Keratinocyte (primary cell): ENCODE measurements at regions not wholly inside any gene's neighbourhood (a gene's known extent, or its start where the extent isn't known, plus 50 kb on each side); places are given as distances from the start of the nearest gene placed in this dataset.

Experiments used
- EZH2 ChIP-seq: IDR thresholded peaks from one replicate; pipeline ENCODE4 v1.6.1; 2012; ENCODE audit warnings: inconsistent platforms, mild to moderate bottlenecking, low read length, moderate library complexity
- TF ChIP-seq, protein P1 (sequence below), 3 experiments: IDR thresholded peaks in 1 of 3; conservative IDR thresholded peaks in 1 of 3; optimal IDR thresholded peaks in 1 of 3; 2 replicates in 2 of 3; 3 replicates in 1 of 3; pipeline versions ENCODE3 to v1.5.1; 2011; ENCODE audit warnings: low read length in 3 of 3, mild to moderate bottlenecking in 3 of 3, moderate library complexity in 2 of 3, control low read depth in 1 of 3, inconsistent platforms in 1 of 3; ENCODE audit not compliant: insufficient read depth in 2 of 3; ENCODE audit errors: extremely low read depth in 1 of 3

DNA sequence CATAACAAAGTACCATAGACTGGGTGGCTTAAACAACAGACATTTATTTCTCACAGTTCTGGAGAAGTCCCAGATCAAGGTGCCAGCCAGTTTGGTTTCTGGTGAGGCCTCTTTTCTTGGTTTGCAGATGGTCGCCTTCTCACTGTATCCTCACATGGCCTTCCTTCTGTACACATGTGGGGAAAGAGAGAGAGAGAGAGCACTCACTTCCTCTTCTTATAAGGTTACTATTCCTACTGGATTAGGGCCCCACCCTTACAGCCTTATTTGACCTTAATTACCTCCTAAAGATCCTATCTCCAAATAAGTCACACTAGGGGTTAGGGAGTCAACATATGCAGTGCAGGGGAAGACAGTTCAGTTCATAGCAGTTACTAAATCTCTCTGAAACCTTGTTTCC, 205.6 kb upstream of the GDNF start:
- TF ChIP-seq, protein P1, sequence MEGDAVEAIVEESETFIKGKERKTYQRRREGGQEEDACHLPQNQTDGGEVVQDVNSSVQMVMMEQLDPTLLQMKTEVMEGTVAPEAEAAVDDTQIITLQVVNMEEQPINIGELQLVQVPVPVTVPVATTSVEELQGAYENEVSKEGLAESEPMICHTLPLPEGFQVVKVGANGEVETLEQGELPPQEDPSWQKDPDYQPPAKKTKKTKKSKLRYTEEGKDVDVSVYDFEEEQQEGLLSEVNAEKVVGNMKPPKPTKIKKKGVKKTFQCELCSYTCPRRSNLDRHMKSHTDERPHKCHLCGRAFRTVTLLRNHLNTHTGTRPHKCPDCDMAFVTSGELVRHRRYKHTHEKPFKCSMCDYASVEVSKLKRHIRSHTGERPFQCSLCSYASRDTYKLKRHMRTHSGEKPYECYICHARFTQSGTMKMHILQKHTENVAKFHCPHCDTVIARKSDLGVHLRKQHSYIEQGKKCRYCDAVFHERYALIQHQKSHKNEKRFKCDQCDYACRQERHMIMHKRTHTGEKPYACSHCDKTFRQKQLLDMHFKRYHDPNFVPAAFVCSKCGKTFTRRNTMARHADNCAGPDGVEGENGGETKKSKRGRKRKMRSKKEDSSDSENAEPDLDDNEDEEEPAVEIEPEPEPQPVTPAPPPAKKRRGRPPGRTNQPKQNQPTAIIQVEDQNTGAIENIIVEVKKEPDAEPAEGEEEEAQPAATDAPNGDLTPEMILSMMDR (optimal IDR thresholded peaks at IDR 0.05 in 1 of 3, IDR thresholded peaks at IDR 0.05 in 1 of 3, conservative IDR thresholded peaks at IDR 0.05 in 1 of 3; ENCODE audit: extremely low read depth in 1 of 3, insufficient read depth in 2 of 3, low read length in 3 of 3), result no peak
- no peak for TF ChIP-seq EZH2
